ENCODE measurements at regions not wholly inside any gene's neighbourhood (a gene's known extent, or its start where the extent isn't known, plus 50 kb on each side); places are given as distances from the start of the nearest gene placed in this dataset.

DNA sequence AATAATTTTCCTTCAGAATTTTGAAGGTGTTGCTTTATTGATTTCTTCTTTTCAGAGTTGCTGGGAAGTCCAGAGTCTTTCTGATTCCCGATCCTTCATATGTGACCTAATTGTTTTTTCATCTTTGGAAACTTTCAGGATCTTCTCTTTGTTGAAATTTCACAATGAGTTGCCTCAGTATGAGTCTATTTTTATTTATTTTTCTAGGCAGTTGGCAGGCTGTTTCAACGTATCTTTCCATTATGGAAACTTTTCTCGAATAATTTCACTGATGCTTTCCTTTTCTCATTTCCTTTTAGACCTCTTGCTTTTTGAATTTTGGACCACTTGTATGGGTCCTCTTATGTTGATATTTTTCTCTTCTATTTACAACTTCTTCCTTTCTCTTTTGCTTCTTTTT is 354.3 kb downstream of the TGFB2 start (continued):
- TF ChIP-seq, protein P1, sequence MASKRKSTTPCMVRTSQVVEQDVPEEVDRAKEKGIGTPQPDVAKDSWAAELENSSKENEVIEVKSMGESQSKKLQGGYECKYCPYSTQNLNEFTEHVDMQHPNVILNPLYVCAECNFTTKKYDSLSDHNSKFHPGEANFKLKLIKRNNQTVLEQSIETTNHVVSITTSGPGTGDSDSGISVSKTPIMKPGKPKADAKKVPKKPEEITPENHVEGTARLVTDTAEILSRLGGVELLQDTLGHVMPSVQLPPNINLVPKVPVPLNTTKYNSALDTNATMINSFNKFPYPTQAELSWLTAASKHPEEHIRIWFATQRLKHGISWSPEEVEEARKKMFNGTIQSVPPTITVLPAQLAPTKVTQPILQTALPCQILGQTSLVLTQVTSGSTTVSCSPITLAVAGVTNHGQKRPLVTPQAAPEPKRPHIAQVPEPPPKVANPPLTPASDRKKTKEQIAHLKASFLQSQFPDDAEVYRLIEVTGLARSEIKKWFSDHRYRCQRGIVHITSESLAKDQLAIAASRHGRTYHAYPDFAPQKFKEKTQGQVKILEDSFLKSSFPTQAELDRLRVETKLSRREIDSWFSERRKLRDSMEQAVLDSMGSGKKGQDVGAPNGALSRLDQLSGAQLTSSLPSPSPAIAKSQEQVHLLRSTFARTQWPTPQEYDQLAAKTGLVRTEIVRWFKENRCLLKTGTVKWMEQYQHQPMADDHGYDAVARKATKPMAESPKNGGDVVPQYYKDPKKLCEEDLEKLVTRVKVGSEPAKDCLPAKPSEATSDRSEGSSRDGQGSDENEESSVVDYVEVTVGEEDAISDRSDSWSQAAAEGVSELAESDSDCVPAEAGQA (IDR thresholded peaks at IDR 0.05; ENCODE audit: low read depth), result no peak
- TF ChIP-seq, protein P1 (CRISPR knock-in tag; IDR thresholded peaks at IDR 0.05; ENCODE audit: borderline replicate concordance), result no peak
- TF ChIP-seq, protein P2, sequence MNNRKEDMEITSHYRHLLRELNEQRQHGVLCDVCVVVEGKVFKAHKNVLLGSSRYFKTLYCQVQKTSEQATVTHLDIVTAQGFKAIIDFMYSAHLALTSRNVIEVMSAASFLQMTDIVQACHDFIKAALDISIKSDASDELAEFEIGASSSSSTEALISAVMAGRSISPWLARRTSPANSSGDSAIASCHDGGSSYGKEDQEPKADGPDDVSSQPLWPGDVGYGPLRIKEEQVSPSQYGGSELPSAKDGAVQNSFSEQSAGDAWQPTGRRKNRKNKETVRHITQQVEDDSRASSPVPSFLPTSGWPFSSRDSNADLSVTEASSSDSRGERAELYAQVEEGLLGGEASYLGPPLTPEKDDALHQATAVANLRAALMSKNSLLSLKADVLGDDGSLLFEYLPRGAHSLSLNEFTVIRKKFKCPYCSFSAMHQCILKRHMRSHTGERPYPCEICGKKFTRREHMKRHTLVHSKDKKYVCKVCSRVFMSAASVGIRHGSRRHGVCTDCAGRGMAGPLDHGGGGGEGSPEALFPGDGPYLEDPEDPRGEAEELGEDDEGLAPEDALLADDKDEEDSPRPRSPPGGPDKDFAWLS (CRISPR knock-in tag; IDR thresholded peaks at IDR 0.05; ENCODE audit: borderline replicate concordance), result no peak
- TF ChIP-seq, protein P3, sequence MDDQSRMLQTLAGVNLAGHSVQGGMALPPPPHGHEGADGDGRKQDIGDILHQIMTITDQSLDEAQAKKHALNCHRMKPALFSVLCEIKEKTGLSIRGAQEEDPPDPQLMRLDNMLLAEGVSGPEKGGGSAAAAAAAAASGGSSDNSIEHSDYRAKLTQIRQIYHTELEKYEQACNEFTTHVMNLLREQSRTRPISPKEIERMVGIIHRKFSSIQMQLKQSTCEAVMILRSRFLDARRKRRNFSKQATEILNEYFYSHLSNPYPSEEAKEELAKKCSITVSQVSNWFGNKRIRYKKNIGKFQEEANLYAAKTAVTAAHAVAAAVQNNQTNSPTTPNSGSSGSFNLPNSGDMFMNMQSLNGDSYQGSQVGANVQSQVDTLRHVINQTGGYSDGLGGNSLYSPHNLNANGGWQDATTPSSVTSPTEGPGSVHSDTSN (CRISPR knock-in tag; IDR thresholded peaks at IDR 0.05; ENCODE audit: borderline replicate concordance), result no peak
- no peak for TF ChIP-seq HCFC1 (IDR thresholded peaks at IDR 0.05; ENCODE audit: low read depth, low read length)

Data from HepG2 (cell line).